Stimulated activated CD4-positive, alpha-beta T cell treated with anti-CD3 and anti-CD28 coated beads, Interleukin-4, amount 100 ng/mL, for 48 hours (primary cell): ENCODE measurements at regions not wholly inside any gene's neighbourhood (a gene's known extent, or its start where the extent isn't known, plus 50 kb on each side); places are given as distances from the start of the nearest gene placed in this dataset.
"Not testable (repeated sequence)": the region's sequence is repeated elsewhere in the genome, so short reads cannot be mapped to it uniquely, and the experiment has no call there.

Experiments
- DNase-seq, 2 donors: peaks; one replicate each; pipeline ENCODE4 v3.0.0-alpha.2; 2020; ENCODE audit warnings: low read depth in 2 of 2

GRCh38 chr13:88717946-88718345 is 1046.8 kb downstream of the SLITRK5 start:
- no peak for DNase-seq

GRCh38 chr13:88718781-88719180 is 1047.6 kb downstream of the SLITRK5 start:
- DNase-seq: no peak

GRCh38 chr13:88726075-88726474 is 1054.9 kb downstream of the SLITRK5 start:
- DNase-seq: no peak

- not testable (repeated sequence) for DNase-seq
These were observed 1056.1 kb downstream of the SLITRK5 start for GRCh38 chr13:88727236-88727635.

- DNase-seq: no peak
These were observed 1058.4 kb downstream of the SLITRK5 start for GRCh38 chr13:88729605-88730004.

GRCh38 chr13:88736026-88736425 is 1064.9 kb downstream of the SLITRK5 start:
- DNase-seq: no peak

- no peak for DNase-seq
These were observed 1068.0 kb downstream of the SLITRK5 start for GRCh38 chr13:88739195-88739594.

- no peak for DNase-seq
These were observed 1073.1 kb downstream of the SLITRK5 start for GRCh38 chr13:88744289-88744688.

GRCh38 chr13:88745011-88745410 is 1073.8 kb downstream of the SLITRK5 start:
- DNase-seq: no peak

GRCh38 chr13:88752041-88752440 is 1080.9 kb downstream of the SLITRK5 start:
- no peak for DNase-seq

- no peak for DNase-seq
These were observed 1083.0 kb downstream of the SLITRK5 start for GRCh38 chr13:88754141-88754540.

- DNase-seq: no peak
These were observed 1090.0 kb downstream of the SLITRK5 start for GRCh38 chr13:88761145-88761544.

- no peak for DNase-seq
These were observed 1092.9 kb downstream of the SLITRK5 start for GRCh38 chr13:88764103-88764502.

- no peak for DNase-seq
These were observed 1129.3 kb downstream of the SLITRK5 start for GRCh38 chr13:88800505-88800904.

- no peak for DNase-seq
These were observed 1130.2 kb downstream of the SLITRK5 start for GRCh38 chr13:88801361-88801760.

GRCh38 chr13:88802886-88803285 is 1131.7 kb downstream of the SLITRK5 start:
- no peak for DNase-seq

GRCh38 chr13:88806438-88806837 is 1135.3 kb downstream of the SLITRK5 start:
- no peak for DNase-seq

GRCh38 chr13:88817560-88817959 is 1146.4 kb downstream of the SLITRK5 start:
- no peak for DNase-seq

GRCh38 chr13:88823114-88823513 is 1151.9 kb downstream of the SLITRK5 start:
- no peak for DNase-seq

- no peak for DNase-seq
These were observed 1153.0 kb downstream of the SLITRK5 start for GRCh38 chr13:88824218-88824617.

- DNase-seq: no peak
These were observed 1168.9 kb downstream of the SLITRK5 start for GRCh38 chr13:88840085-88840484.

- not testable (repeated sequence) for DNase-seq
These were observed 1181.1 kb downstream of the SLITRK5 start for GRCh38 chr13:88852293-88852692.

GRCh38 chr13:88857256-88857655 is 1186.1 kb downstream of the SLITRK5 start:
- no peak for DNase-seq

GRCh38 chr13:88862095-88862620 is 1191.0 kb downstream of the SLITRK5 start:
- DNase-seq: no peak
